SK-N-SH treated with all-trans-retinoic acid at 6 μM for 48 hours (cell line): ENCODE measurements at regions not wholly inside any gene's neighbourhood (a gene's known extent, or its start where the extent isn't known, plus 50 kb on each side); places are given as distances from the start of the nearest gene placed in this dataset.

Source experiments
- ATAC-seq: fragments of 200-7000 bp; cut with Tn5 transposase; 3 replicates; pipeline ENCODE4 v1.9.1; 2020; ENCODE audit warnings: mild to moderate bottlenecking, moderate library complexity
- ARNTL ChIP-seq: fragments of 450-650 bp; formaldehyde crosslinking; IDR thresholded peaks from 2 replicates; pipeline ENCODE4 v1.5.0; 2020; ENCODE audit warnings: low read depth, mild to moderate bottlenecking, moderate library complexity, borderline replicate concordance
- BACH2 ChIP-seq: fragments of 250-450 bp; sonication (Bioruptor Pico); IDR thresholded peaks from 2 replicates; pipeline ENCODE4 v1.9.0; 2021; ENCODE audit warnings: mild to moderate bottlenecking, borderline replicate concordance
- CREB5 ChIP-seq: fragments of 250-450 bp; sonication (Bioruptor Pico); IDR thresholded peaks from 2 replicates; pipeline ENCODE4 v1.5.1; 2020; ENCODE audit warnings: low read depth, mild to moderate bottlenecking, moderate library complexity
- ESRRG ChIP-seq: fragments of 250-450 bp; sonication (Bioruptor Pico); IDR thresholded peaks from 2 replicates; pipeline ENCODE4 v1.6.1; 2021; ENCODE audit warnings: mild to moderate bottlenecking
- GLIS3 ChIP-seq: fragments of 250-450 bp; sonication (Bioruptor Pico); IDR thresholded peaks from 2 replicates; pipeline ENCODE4 v1.5.0; 2020; ENCODE audit warnings: mild to moderate bottlenecking, moderate library complexity
- ISL1 ChIP-seq: fragments of 250-450 bp; sonication (Bioruptor Pico); IDR thresholded peaks from 2 replicates; pipeline ENCODE4 v2.1.2; 2022; ENCODE audit warnings: mild to moderate bottlenecking, moderate library complexity
- OSR1 ChIP-seq: fragments of 250-450 bp; sonication (Bioruptor Pico); IDR thresholded peaks from 2 replicates; pipeline ENCODE4 v1.8.0; 2022; ENCODE audit warnings: moderate library complexity, mild to moderate bottlenecking, inconsistent platforms
- PATZ1 ChIP-seq: fragments of 250-450 bp; sonication (Bioruptor Pico); IDR thresholded peaks from 2 replicates; pipeline ENCODE4 v1.8.0; 2020; ENCODE audit warnings: mild to moderate bottlenecking, moderate library complexity, borderline replicate concordance
- POU6F1 ChIP-seq: fragments of 250-450 bp; sonication (Bioruptor Pico); IDR thresholded peaks from 2 replicates; pipeline ENCODE4 v1.8.0; 2021; ENCODE audit warnings: low read depth, mild to moderate bottlenecking, moderate library complexity, borderline replicate concordance
- PPARA ChIP-seq: fragments of 250-450 bp; sonication (Bioruptor Pico); IDR thresholded peaks from 2 replicates; pipeline ENCODE4 v1.5.0; 2020; ENCODE audit warnings: mild to moderate bottlenecking, borderline replicate concordance
- RARB ChIP-seq: fragments of 250-450 bp; sonication (Bioruptor Pico); IDR thresholded peaks from 2 replicates; pipeline ENCODE4 v1.8.0; 2021; ENCODE audit warnings: mild to moderate bottlenecking, moderate library complexity
- SNAI2 ChIP-seq: fragments of 250-450 bp; sonication (Bioruptor Pico); IDR thresholded peaks from 2 replicates; pipeline ENCODE4 v1.5.0; 2020; ENCODE audit warnings: mild to moderate bottlenecking, moderate library complexity
- TCF4 ChIP-seq: fragments of 250-450 bp; sonication (Bioruptor Pico); IDR thresholded peaks from 2 replicates; pipeline ENCODE4 v1.8.0; 2021; ENCODE audit warnings: mild to moderate bottlenecking, moderate library complexity, borderline replicate concordance
- TOX ChIP-seq: fragments of 250-450 bp; sonication (Bioruptor Pico); IDR thresholded peaks from 2 replicates; pipeline ENCODE4 v1.8.0; 2021; ENCODE audit warnings: mild to moderate bottlenecking, moderate library complexity, borderline replicate concordance
- TSHZ2 ChIP-seq: fragments of 250-450 bp; sonication (Bioruptor Pico); IDR thresholded peaks from 2 replicates; pipeline ENCODE4 v1.5.0; 2020; ENCODE audit warnings: mild to moderate bottlenecking, moderate library complexity
- ZC3H10 ChIP-seq: fragments of 250-450 bp; sonication (Bioruptor Pico); IDR thresholded peaks from 2 replicates; pipeline ENCODE4 v1.5.1; 2021; ENCODE audit warnings: mild to moderate bottlenecking, moderate library complexity
- ZFP30 ChIP-seq: fragments of 450-650 bp; formaldehyde crosslinking; IDR thresholded peaks from 2 replicates; pipeline ENCODE4 v1.5.0; 2022; ENCODE audit warnings: mild to moderate bottlenecking, moderate library complexity
- ZNF565 ChIP-seq: fragments of 450-650 bp; formaldehyde crosslinking; conservative IDR thresholded peaks from 2 replicates; pipeline ENCODE4 v1.5.0; 2020; ENCODE audit warnings: low read depth, mild to moderate bottlenecking, moderate library complexity
- ZNF8 ChIP-seq: fragments of 450-650 bp; formaldehyde crosslinking; IDR thresholded peaks from 2 replicates; pipeline ENCODE4 v1.5.0; 2020; ENCODE audit warnings: mild to moderate bottlenecking, moderate library complexity
- TF ChIP-seq, protein P1 (sequence below): fragments of 250-450 bp; sonication (Bioruptor Pico); IDR thresholded peaks from 2 replicates; pipeline ENCODE4 v1.5.1; 2021; ENCODE audit warnings: mild to moderate bottlenecking, moderate library complexity

- ATAC-seq, result no peak
- no peak for TF ChIP-seq SNAI2 (CRISPR knock-in tag)
- TF ChIP-seq POU6F1 (CRISPR knock-in tag), result no peak
- TF ChIP-seq ZNF8, result no peak
- no peak for TF ChIP-seq ARNTL (CRISPR knock-in tag)
- TF ChIP-seq TCF4 (CRISPR knock-in tag), result no peak
- TF ChIP-seq BACH2 (CRISPR knock-in tag), result no peak
- TF ChIP-seq GLIS3 (CRISPR knock-in tag), result no peak
- TF ChIP-seq PPARA, result no peak
- TF ChIP-seq OSR1 (CRISPR knock-in tag), result no peak
- TF ChIP-seq, protein P1, sequence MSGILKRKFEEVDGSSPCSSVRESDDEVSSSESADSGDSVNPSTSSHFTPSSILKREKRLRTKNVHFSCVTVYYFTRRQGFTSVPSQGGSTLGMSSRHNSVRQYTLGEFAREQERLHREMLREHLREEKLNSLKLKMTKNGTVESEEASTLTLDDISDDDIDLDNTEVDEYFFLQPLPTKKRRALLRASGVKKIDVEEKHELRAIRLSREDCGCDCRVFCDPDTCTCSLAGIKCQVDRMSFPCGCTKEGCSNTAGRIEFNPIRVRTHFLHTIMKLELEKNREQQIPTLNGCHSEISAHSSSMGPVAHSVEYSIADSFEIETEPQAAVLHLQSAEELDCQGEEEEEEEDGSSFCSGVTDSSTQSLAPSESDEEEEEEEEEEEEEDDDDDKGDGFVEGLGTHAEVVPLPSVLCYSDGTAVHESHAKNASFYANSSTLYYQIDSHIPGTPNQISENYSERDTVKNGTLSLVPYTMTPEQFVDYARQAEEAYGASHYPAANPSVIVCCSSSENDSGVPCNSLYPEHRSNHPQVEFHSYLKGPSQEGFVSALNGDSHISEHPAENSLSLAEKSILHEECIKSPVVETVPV (CRISPR knock-in tag), result no peak
- no peak for TF ChIP-seq ZNF565
- TF ChIP-seq TSHZ2 (CRISPR knock-in tag), result no peak
- no peak for TF ChIP-seq TOX (CRISPR knock-in tag)
- no peak for TF ChIP-seq ESRRG (CRISPR knock-in tag)
- no peak for TF ChIP-seq PATZ1 (CRISPR knock-in tag)
Observed at GRCh38 chr13:44694842-44695241, 118.7 kb upstream of the TSC22D1 start.

DNA sequence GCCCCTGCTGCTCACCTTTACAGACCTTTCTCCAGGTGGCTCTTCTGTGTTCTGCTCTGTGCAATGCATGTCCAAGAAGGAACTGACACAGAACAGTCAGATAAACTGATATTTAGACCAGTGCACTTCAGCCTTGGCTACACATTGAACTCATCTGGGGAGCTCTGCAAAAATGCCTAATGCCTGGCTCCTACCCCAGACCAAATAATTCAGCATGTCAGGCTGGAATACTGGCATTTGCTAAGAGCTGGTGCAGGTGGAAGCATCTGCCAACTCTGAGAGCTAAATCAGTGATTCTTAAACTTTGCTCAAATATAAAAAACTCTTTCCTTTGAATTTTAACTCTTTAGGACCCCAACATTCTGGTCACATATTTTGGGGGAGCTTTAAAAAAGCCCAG lies 118.2 kb upstream of the TSC22D1 start:
- ATAC-seq, result peak; percentile 33; the same call in 1 of the 3 replicates
- TF ChIP-seq PATZ1 (CRISPR knock-in tag) (no peak), TOX (CRISPR knock-in tag) (no peak), POU6F1 (CRISPR knock-in tag) (no peak), PPARA (no peak), ISL1 (CRISPR knock-in tag) (no peak)

DNA sequence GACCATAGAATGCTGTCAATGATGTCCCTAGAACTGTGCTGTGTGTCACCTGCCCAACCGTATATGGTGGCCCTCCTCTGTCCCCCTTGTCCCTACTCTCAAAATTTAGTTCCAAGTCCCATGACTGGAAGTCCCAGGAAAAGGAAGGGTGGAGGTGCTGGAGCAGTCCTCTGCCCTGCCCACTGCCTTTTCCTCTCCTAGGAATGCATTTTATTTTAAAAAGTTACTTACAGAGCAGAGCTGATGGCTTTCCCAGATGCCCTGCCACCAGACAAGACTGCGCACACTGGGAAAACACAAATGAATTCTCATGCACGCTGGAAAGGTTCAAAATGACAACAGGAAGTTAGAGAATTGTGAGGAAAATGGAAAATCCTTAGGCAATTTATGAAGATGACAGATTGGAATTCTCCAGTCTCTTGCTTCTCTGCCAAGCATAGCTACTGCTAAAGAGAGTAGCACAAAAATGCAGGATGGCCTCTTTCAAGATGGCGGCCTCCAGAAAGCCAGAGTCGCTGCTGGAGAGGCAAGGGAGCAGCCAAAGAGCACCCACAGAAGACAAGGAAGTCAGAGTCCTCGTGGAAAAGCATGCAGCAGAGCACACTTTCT lies 117.1 kb upstream of the TSC22D1 start:
- ATAC-seq, result no peak; the same call in 2 of the 3 replicates
- TF ChIP-seq TCF4 (CRISPR knock-in tag) (no peak), RARB (CRISPR knock-in tag) (no peak), PATZ1 (CRISPR knock-in tag) (no peak), ZFP30 (no peak), CREB5 (CRISPR knock-in tag) (no peak), ESRRG (CRISPR knock-in tag) (no peak), ZC3H10 (no peak)
- TF ChIP-seq, protein P1 (CRISPR knock-in tag), result no peak
